CD8-positive, alpha-beta memory T cell (primary cell): ENCODE measurements at regions not wholly inside any gene's neighbourhood (a gene's known extent, or its start where the extent isn't known, plus 50 kb on each side); places are given as distances from the start of the nearest gene placed in this dataset.
A peak's percentile ranks its signal among the peaks of the same experiment; 100 is the strongest.

Experiments
- CTCF ChIA-PET: fragments of 350-600 bp; sonication (Branson Sonifier 250); formaldehyde crosslinking; loops from one replicate; lab custom pipeline; 2021; ENCODE audit warnings: antibody characterized with exemption; lab: Charles Lee
- POLR2A ChIA-PET: fragments of 350-600 bp; sonication (Branson Sonifier 250); formaldehyde crosslinking; loops from one replicate; lab custom pipeline; 2021; ENCODE audit warnings: antibody characterized with exemption; lab: Charles Lee
- DNase-seq, 5 donors: peaks; one replicate each; pipeline versions ENCODE4 v3.0.0 to v3.0.0-alpha.2; 2020 to 2022; ENCODE audit warnings: mixed read lengths in 1 of 5
- H3K27ac ChIP-seq: one replicate; pipeline ENCODE4 v1.7.0; 2013; ENCODE audit warnings: low read depth, mild to moderate bottlenecking, low read length, moderate library complexity
- H3K27me3 ChIP-seq: 2 replicates; pipeline ENCODE4 v1.7.0; 2013; ENCODE audit warnings: low read length, mild to moderate bottlenecking; ENCODE audit not compliant: insufficient read depth, poor library complexity, severe bottlenecking
- H3K36me3 ChIP-seq: 2 replicates; pipeline ENCODE4 v1.7.0; 2013; ENCODE audit warnings: mild to moderate bottlenecking, low read length, moderate library complexity; ENCODE audit not compliant: insufficient read depth
- H3K4me1 ChIP-seq: 2 replicates; pipeline ENCODE4 v1.7.0; 2013; ENCODE audit warnings: mild to moderate bottlenecking, low read length, moderate library complexity; ENCODE audit not compliant: insufficient read depth
- H3K4me3 ChIP-seq: 2 replicates; pipeline ENCODE4 v1.7.0; 2013; ENCODE audit warnings: mild to moderate bottlenecking, low read length
- H3K9me3 ChIP-seq: 2 replicates; pipeline ENCODE4 v1.7.0; 2013; ENCODE audit warnings: mild to moderate bottlenecking, low read length
- H3K27ac Mint-ChIP-seq, 8 donors: one replicate each; pipeline ENCODE4 v1.8.0; 2020 to 2021; ENCODE audit warnings: mixed read lengths in 8 of 8, mild to moderate bottlenecking in 6 of 8, inconsistent platforms in 3 of 8, moderate library complexity in 3 of 8
- H3K27me3 Mint-ChIP-seq, 2 donors: one replicate each; pipeline ENCODE4 v1.8.0; 2020 to 2021; ENCODE audit warnings: mixed read lengths in 2 of 2, mild to moderate bottlenecking in 1 of 2, moderate library complexity in 1 of 2
- H3K36me3 Mint-ChIP-seq, 3 donors: one replicate each; pipeline ENCODE4 v1.8.0; 2020 to 2021; ENCODE audit warnings: mixed read lengths in 3 of 3, inconsistent platforms in 1 of 3, mild to moderate bottlenecking in 1 of 3
- H3K4me1 Mint-ChIP-seq, 3 donors: one replicate each; pipeline ENCODE4 v1.8.0; 2020 to 2021; ENCODE audit warnings: mixed read lengths in 3 of 3, inconsistent platforms in 1 of 3, mild to moderate bottlenecking in 1 of 3
- H3K4me3 Mint-ChIP-seq, 7 donors: one replicate each; pipeline ENCODE4 v1.8.0; 2020 to 2021; ENCODE audit warnings: mixed read lengths in 7 of 7, mild to moderate bottlenecking in 6 of 7, moderate library complexity in 4 of 7, inconsistent platforms in 2 of 7
- H3K9me3 Mint-ChIP-seq, 5 donors: one replicate each; pipeline ENCODE4 v1.8.0; 2020 to 2022; ENCODE audit warnings: mixed read lengths in 5 of 5, mild to moderate bottlenecking in 3 of 5, moderate library complexity in 2 of 5, inconsistent platforms in 1 of 5

- H3K27me3 ChIP-seq = no peaks in the 10 kb centered on the region
- Mint-ChIP-seq H3K9me3 (peaks cover 0 to 4% (median 0%) of the 10 kb centered on the region in 5 donors), H3K4me1 (peaks cover 3 to 6% (median 5%) of the 10 kb centered on the region in 3 donors), H3K27me3 (peaks cover 0 to 7% of the 10 kb centered on the region in 2 donors), H3K4me3 (no peak overlapping the region), H3K27ac (no peak overlapping the region), H3K36me3 (no peaks in the 10 kb centered on the region)
- no peak for DNase-seq
- no peak overlapping the region for H3K27ac ChIP-seq
- H3K9me3 ChIP-seq = no peaks in the 10 kb centered on the region
- CTCF ChIA-PET = no interaction called here
- H3K36me3 ChIP-seq = no peaks in the 10 kb centered on the region
- H3K4me3 ChIP-seq = no peak overlapping the region
- POLR2A ChIA-PET = no interaction called here
- H3K4me1 ChIP-seq = no peaks in the 10 kb centered on the region
Measured at GRCh38 chr11:19392321-19392720, 151.6 kb upstream of the E2F8 start.

DNA sequence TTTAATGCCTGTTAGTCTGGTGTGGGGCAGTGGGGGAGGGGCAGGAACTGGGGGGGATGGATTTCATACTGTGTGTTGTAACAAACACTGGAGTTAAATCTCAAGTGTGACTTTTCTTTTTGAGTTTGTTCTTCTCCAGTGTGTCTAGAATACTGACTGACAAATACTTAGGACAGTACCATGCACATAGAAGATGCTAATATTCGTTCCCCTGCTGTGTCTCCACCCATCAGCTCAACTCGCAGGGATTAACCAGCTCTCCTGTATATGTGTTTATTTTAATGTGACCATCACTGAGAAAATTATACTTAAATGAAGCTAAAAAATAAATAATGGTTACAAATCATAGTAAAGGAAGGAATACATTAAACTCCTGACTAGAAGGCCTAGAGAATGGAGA, 150.9 kb upstream of the E2F8 start:
- Mint-ChIP-seq H3K9me3 (peaks cover 0 to 4% (median 0%) of the 10 kb centered on the region in 5 donors), H3K27me3 (peaks cover 0 to 9% of the 10 kb centered on the region in 2 donors), H3K4me3 (no peak overlapping the region), H3K27ac (no peak overlapping the region), H3K4me1 (peaks cover 3 to 6% (median 5%) of the 10 kb centered on the region in 3 donors), H3K36me3 (no peaks in the 10 kb centered on the region)
- Histone ChIP-seq H3K4me3 (no peak overlapping the region), H3K4me1 (no peaks in the 10 kb centered on the region), H3K27me3 (no peaks in the 10 kb centered on the region), H3K9me3 (no peaks in the 10 kb centered on the region), H3K36me3 (no peaks in the 10 kb centered on the region), H3K27ac (no peak overlapping the region)
- ChIA-PET CTCF (no interaction called here), POLR2A (no interaction called here)
- no peak for DNase-seq

GRCh38 chr11:19391026-19391425, 150.3 kb upstream of the E2F8 start:
- CTCF ChIA-PET = no interaction called here
- Histone ChIP-seq H3K4me3 (no peak overlapping the region), H3K4me1 (no peaks in the 10 kb centered on the region), H3K9me3 (no peaks in the 10 kb centered on the region), H3K27me3 (no peaks in the 10 kb centered on the region), H3K27ac (no peak overlapping the region), H3K36me3 (no peaks in the 10 kb centered on the region)
- Mint-ChIP-seq H3K27ac (no peak overlapping the region), H3K36me3 (no peaks in the 10 kb centered on the region), H3K27me3 (peaks cover 0 to 13% of the 10 kb centered on the region in 2 donors), H3K9me3 (peaks cover 0 to 4% (median 0%) of the 10 kb centered on the region in 5 donors), H3K4me3 (no peak overlapping the region), H3K4me1 (peaks cover 3 to 6% (median 5%) of the 10 kb centered on the region in 3 donors)
- POLR2A ChIA-PET = no interaction called here
- DNase-seq = no peak

GRCh38 chr11:19389787-19390303, 149.1 kb upstream of the E2F8 start:
- no peak overlapping the region for H3K4me3 Mint-ChIP-seq
- ChIA-PET POLR2A (no interaction called here), CTCF (no interaction called here)
- DNase-seq = no peak
- Histone ChIP-seq H3K4me1 (no peaks in the 10 kb centered on the region), H3K9me3 (no peaks in the 10 kb centered on the region), H3K27ac (no peak overlapping the region), H3K4me3 (no peak overlapping the region), H3K36me3 (no peaks in the 10 kb centered on the region), H3K27me3 (no peaks in the 10 kb centered on the region)
- peaks cover 3 to 6% (median 5%) of the 10 kb centered on the region in 3 donors for H3K4me1 Mint-ChIP-seq
- no peaks in the 10 kb centered on the region for H3K36me3 Mint-ChIP-seq
- peaks cover 0 to 4% (median 0%) of the 10 kb centered on the region in 5 donors for H3K9me3 Mint-ChIP-seq
- H3K27ac Mint-ChIP-seq = no peak overlapping the region
- H3K27me3 Mint-ChIP-seq = peaks cover 0 to 10% of the 10 kb centered on the region in 2 donors

GRCh38 chr11:19382131-19382611, 141.4 kb upstream of the E2F8 start:
- peaks cover 18 to 27% of the 10 kb centered on the region in 2 donors for H3K27me3 Mint-ChIP-seq
- ChIA-PET CTCF (no interaction called here), POLR2A (no interaction called here)
- peaks cover 0 to 2% (median 0%) of the 10 kb centered on the region in 5 donors for H3K9me3 Mint-ChIP-seq
- DNase-seq = no peak
- no peak overlapping the region for H3K27ac ChIP-seq
- H3K27me3 ChIP-seq = peaks cover 5% of the 10 kb centered on the region
- no peaks in the 10 kb centered on the region for H3K4me1 ChIP-seq
- H3K27ac Mint-ChIP-seq = no peak overlapping the region
- no peaks in the 10 kb centered on the region for H3K36me3 ChIP-seq
- no peaks in the 10 kb centered on the region for H3K4me1 Mint-ChIP-seq
- no peak overlapping the region for H3K4me3 ChIP-seq
- no peaks in the 10 kb centered on the region for H3K9me3 ChIP-seq
- H3K36me3 Mint-ChIP-seq = no peaks in the 10 kb centered on the region
- no peak overlapping the region for H3K4me3 Mint-ChIP-seq

DNA sequence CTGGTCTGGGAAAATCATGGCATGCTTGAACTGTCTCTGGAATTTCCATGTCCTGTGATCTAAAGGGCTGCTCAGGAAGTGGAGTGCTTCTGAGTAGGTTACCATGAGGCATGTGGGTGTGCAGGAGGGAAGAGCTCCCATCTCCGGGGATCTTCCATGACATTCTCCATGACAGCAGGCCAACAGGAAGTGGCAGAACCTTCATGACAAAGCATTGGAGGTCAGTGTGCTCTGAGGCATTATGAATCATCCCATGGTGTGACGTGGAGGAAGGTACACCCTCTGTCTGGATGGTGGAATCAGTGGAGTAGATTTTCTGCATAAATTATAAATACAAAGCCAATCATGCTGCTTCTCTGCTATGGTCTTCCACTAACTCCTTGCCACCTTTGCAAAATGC, 139.6 kb upstream of the E2F8 start:
- Histone ChIP-seq H3K27me3 (peaks cover 5% of the 10 kb centered on the region), H3K27ac (no peak overlapping the region), H3K4me1 (no peaks in the 10 kb centered on the region), H3K4me3 (no peak overlapping the region), H3K36me3 (no peaks in the 10 kb centered on the region), H3K9me3 (no peaks in the 10 kb centered on the region)
- ChIA-PET CTCF (no interaction called here), POLR2A (no interaction called here)
- Mint-ChIP-seq H3K36me3 (no peaks in the 10 kb centered on the region), H3K9me3 (peaks cover 0 to 2% (median 0%) of the 10 kb centered on the region in 5 donors), H3K4me1 (no peaks in the 10 kb centered on the region), H3K27me3 (peaks cover 22 to 23% of the 10 kb centered on the region in 2 donors), H3K4me3 (no peak overlapping the region), H3K27ac (peak overlapping the region in 1 of 8 donors; percentile 25)
- DNase-seq = no peak

DNA sequence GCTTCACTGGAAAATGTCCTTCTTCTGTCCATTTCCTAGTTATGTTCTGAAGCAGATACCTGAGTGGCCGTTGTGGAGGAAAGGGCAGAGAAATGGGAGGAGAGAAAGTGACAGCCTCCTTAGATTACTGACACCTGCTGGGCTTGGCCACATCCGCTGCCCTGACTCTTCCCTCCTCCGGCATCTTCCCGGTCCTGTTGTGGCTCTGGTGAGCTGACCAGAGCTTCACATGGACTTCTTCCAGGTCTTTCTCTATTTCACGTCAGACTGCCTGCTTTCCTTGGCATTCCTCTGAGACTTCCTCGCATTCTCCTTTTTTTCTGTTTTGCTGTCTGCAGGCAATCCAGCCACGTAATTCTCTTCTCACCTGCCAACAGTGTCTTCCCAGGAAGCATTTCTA, 138.7 kb upstream of the E2F8 start:
- H3K27ac Mint-ChIP-seq = peak overlapping the region in 1 of 8 donors; percentile 10
- no peaks in the 10 kb centered on the region for H3K4me1 ChIP-seq
- no peak overlapping the region for H3K27ac ChIP-seq
- H3K4me3 Mint-ChIP-seq = no peak overlapping the region
- peaks cover 0 to 2% (median 0%) of the 10 kb centered on the region in 5 donors for H3K9me3 Mint-ChIP-seq
- no peaks in the 10 kb centered on the region for H3K4me1 Mint-ChIP-seq
- POLR2A ChIA-PET = no interaction called here
- H3K27me3 ChIP-seq = peaks cover 5% of the 10 kb centered on the region
- no peaks in the 10 kb centered on the region for H3K36me3 ChIP-seq
- CTCF ChIA-PET = no interaction called here
- no peak overlapping the region for H3K4me3 ChIP-seq
- no peaks in the 10 kb centered on the region for H3K9me3 ChIP-seq
- no peaks in the 10 kb centered on the region for H3K36me3 Mint-ChIP-seq
- no peak for DNase-seq
- H3K27me3 Mint-ChIP-seq = peaks cover 21 to 23% of the 10 kb centered on the region in 2 donors

DNA sequence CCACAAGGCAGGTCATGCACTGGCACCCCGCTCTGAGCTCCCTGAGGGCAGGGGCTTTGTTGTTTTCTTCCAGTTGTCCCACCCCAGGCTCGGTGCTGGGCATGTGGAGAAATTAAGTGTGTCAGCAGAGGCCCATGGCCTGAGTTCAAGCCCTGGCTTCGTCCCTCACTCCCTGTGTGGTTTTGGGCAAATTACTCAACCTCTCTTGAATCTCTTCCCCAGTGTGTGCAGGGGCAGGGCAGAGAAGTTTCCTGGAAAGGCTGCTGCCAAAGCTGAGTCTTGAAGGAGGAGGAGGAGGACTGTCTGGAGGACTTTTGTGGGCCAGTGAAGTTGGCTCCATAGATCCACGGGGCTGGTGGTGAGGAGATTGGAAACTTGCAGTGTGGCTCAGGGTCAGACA, 138.1 kb upstream of the E2F8 start:
- peaks cover 0 to 2% (median 0%) of the 10 kb centered on the region in 5 donors for H3K9me3 Mint-ChIP-seq
- ChIA-PET CTCF (no interaction called here), POLR2A (no interaction called here)
- no peaks in the 10 kb centered on the region for H3K4me1 ChIP-seq
- no peak overlapping the region for H3K27ac Mint-ChIP-seq
- no peak overlapping the region for H3K27ac ChIP-seq
- no peak overlapping the region for H3K4me3 ChIP-seq
- DNase-seq = no peak
- H3K9me3 ChIP-seq = no peaks in the 10 kb centered on the region
- H3K36me3 Mint-ChIP-seq = no peaks in the 10 kb centered on the region
- H3K4me3 Mint-ChIP-seq = no peak overlapping the region
- no peaks in the 10 kb centered on the region for H3K4me1 Mint-ChIP-seq
- peaks cover 5% of the 10 kb centered on the region for H3K27me3 ChIP-seq
- H3K36me3 ChIP-seq = no peaks in the 10 kb centered on the region
- peaks cover 20 to 23% of the 10 kb centered on the region in 2 donors for H3K27me3 Mint-ChIP-seq
